Stimulated activated CD4-positive, alpha-beta T cell treated with anti-CD3 and anti-CD28 coated beads, Interleukin-12 subunit alpha, Interleukin-12 subunit beta, amount 100 ng/mL, for 48 hours (primary cell): ENCODE measurements at regions not wholly inside any gene's neighbourhood (a gene's known extent, or its start where the extent isn't known, plus 50 kb on each side); places are given as distances from the start of the nearest gene placed in this dataset.

Source experiments
- DNase-seq, 3 donors: peaks; one replicate each; pipeline ENCODE4 v3.0.0-alpha.2; 2020; ENCODE audit warnings: low read depth in 2 of 3, low spot score in 1 of 3

DNA sequence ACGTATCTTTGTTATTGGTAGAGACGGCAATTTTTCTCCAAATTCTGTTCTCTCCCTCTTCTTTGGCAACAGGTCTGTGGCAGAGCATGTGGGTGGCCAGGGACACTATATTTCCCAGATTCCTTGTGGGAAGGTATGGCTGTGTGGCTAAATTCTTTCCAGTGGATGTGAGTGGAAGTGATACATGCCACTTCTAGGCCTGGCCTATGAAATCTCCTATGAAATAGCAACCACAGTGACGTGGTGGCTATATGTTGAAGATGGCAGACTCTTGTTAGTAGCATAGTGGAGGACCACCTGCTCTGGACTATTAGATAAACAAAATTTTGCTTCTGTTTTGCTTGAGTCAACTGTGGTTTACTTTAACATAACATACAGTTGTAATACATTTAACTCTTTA, 243.3 kb downstream of the IL20RB start:
- no peak for DNase-seq

DNA sequence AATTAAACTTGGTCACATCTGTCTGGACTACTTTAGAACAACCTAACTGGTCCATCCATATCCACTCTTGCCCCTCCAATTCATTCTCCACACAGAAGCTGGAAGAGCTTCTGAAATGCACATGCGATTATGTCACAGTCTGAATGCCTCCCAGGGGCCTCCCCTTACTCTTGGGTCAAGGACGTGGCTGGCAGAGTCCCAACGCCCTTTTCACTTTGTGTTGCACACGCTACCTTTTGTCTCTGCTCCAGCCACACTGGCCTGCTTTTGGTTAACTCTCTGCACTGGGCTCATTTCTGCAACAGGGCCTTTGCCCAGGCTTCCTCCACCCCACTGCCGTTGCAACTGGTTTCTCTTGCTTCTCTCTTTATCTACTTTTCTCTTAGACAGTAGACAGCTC, 245.2 kb downstream of the IL20RB start:
- no peak for DNase-seq

DNA sequence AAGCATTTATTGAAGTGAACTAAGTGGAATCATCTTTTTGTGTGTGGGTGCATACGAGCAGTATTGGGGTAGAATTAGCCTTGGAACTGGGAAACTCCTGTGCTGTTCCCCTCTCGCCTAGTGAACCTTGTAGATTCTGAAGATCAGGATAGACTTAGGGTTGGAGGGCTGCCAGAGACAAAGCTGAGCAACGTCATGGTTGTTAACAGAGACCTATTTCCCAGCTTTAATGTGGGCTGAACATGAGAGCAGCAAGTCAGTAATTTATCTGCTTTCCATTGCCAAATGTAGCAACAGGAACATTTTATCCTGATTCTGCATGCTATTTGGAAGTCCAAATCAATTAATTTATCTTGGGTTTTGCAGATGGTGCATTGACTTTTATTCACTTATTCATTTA, 246.6 kb downstream of the IL20RB start:
- DNase-seq = no peak

DNA sequence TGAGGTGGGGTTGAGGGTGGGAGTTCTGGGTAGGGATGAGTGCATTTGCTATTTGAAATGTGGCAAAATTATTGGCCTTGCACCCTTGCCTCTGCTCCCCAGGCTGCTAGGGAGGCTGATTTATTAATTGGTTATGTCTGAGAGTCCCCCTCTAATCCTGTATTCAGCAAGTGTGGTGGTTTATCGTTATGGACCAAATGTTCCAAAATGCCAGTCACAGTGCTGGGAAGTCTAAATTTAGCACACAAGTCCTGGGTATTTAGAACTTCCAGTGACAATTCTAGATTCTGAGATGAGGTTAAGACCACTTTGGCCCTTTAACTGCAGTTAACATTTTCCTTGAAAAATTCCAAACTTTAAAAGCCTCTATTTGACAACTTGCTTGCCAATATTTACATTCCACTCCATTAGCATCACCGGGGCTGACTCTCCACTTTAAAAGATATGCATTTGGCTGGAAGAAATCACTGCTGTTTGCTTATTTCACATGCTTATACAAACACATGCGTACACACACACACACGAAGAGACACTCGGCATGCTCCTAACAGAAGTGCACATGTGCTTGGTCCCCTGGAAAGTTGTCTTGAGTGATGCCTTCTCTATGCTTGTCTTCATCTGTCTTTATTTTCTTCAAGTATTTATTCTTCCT, 247.7 kb downstream of the IL20RB start:
- DNase-seq = no peak

DNA sequence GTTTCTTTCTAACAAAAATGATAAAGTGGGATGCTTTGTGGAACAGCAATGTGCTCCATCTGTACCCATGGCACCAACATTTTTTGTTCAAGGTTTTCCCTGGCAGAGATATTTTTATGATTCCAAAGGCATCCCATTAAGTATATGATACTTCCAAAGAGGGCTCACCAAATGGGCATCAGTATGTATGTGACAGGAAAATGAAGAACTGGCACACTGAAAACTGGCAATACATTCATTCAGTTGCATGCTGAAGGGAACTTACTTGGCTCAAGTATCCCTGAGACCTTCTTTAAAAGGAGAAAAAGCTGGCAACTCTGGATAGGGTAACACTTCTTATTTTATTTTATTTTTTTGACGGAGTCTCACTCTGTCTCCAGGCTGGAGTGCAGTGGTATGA, 249.8 kb downstream of the IL20RB start:
- no peak for DNase-seq

DNA sequence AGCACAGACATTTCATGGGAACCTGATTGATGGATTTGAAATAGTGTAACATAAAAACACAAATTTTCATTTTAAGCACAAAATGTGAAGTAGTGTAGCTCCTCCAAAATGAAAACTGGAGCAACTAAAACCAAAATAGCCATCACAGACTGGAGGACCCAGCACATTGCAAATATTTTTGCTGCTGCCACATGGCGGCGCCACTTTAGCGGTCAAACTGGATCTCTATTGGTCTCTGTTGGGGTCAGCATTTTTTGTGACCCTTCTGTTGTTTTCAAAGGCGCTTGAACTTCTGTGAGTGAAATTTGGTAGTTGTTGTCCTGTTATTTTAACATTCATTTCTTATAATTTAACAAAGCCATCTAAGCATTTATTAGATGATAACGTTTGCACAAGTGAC, 259.9 kb downstream of the IL20RB start:
- no peak for DNase-seq

DNA sequence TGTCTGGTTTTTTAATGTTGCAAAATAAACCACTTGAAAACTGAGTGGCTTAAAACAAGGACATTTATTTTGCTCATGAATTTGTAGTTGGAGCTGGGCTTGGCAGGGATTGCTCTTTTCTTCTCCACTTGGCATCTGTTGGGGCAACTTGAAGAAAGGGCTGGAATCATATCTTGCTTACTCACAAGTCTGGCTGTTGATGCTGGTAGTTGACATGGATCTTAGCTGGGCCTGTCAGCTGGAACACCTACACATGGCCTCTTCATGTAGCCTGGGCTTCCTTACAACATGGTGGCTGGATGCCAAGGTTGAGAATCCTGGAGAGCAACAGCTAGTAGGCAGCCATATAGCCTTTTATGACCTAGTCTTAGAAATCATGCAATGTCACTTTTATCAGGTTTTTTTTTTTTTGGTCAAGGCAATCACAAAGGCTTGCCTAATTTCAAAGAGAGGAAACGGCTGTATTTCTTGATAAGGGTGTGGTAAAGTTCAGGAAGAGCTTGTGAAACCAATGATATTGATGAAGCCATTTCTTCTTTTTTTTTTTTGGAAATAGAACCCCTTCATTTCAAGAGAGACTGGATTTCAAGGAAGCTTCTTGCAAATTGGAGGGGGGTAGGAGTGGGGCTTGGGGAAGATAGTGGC, 262.1 kb downstream of the IL20RB start:
- no peak for DNase-seq

DNA sequence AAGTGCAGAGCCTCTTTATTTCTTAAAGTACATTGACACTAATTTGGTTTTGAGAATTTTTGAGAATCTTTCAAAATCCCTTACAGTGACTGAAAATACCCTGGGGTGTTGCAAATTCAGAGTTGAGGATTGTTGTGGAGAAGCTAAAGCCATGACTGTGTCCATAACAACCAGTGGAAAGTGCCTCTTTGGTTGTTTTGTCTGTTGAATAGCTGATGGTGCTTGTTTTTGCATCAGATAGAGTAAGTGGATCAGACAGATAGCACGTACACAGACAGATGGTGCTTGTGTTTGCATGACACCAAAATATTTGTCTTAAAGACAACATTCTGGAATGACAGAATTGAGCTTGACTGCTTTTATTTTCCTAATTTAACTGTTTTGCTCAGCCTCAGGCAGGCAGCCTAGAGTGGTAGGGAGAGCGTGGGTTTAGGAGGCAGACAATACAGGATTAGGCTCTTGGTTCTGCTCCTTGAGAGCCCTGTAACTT, 265.0 kb downstream of the IL20RB start:
- DNase-seq = no peak

DNA sequence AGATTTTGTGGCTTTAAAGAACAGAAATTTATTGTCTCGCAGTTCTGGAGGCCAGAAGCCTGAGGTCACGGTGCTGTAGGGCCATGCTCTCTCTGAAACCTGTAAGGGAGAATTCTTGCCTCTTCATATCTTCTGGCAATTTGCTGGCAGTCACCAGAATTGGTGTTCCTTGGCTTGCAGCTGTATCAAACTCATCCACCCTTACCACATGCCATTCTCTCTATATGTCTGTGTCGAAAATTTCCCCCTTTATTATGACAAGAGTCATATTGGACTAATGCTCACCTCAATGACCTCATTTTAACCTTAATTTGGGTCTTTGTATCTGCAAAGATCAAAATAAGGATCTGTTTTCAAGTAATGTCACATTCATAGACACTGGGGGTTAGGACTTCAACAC, 266.7 kb downstream of the IL20RB start:
- no peak for DNase-seq

DNA sequence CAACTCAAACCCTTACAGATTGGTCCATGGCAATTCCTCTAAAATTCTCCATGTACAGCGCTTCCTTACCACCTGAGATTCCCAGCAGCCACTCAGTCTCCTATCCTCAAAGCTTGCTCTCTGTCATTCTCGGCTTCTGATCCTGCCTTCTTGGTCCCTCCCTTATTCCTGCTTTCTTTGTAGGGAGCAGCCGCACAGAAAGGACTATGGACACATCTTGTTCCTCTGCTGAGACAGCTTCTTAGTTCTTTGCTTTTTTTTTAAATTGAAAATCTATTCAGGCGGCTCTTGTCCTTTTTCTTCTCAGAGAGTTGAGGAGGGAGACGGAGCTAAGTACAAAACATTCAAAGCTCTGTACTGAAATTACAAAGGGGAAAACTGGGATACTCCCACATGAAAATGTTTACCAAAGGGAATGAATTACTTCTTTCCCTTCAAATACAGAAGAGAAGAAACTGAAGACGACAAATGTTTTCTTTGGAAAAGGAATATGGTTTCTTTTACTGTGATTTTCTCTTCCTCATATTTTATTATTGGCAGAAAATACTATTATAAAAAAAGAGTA, 285.1 kb downstream of the IL20RB start:
- DNase-seq = no peak

DNA sequence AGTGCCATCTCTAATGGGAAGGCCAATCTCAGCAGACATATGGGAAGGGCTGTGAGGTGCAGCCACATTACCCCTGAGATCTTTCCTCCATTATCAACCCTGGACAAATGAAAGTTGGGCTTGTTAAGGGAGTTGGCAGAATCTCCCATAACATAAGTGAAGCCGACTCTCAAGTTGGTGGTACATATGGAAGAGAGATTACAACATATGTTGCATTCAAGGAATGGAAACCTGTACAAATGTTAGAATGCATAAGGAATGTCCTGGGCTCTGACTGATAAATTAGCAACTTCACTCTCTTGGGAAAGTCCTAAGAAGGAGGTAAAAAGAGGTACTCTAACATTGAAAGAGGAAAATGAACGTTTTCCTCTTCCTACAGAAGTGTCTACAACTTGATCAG, 288.7 kb downstream of the IL20RB start:
- no peak for DNase-seq

DNA sequence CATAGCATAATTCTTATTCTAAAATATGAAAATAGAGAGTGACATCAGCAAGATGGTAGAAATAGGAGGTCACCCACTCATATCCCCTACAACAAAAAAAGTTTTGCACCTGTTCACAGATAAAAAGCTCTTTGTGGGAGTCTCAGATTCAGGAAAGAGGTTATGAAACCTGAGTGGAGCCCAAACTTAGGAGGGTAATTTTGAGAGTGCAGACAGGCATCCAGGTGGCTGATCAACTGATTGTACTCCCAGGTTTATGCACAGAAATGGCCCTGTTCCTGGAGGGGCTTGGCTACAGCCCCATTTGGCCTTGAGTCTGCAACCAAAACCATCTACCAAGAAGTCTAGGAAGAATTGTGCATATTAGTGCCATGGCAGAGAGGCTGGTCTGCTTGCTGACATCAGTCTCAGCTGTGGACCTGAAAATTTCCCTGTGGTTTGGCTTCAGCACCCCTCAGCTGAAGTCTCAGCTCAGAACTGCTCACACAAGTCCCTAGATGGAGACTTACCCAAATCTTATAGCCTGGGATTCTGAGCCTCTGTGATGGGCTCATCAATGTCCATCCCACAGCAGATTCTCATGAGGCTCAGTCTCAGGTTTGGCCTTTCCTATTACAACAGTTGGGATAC, 291.6 kb downstream of the IL20RB start:
- DNase-seq = no peak

DNA sequence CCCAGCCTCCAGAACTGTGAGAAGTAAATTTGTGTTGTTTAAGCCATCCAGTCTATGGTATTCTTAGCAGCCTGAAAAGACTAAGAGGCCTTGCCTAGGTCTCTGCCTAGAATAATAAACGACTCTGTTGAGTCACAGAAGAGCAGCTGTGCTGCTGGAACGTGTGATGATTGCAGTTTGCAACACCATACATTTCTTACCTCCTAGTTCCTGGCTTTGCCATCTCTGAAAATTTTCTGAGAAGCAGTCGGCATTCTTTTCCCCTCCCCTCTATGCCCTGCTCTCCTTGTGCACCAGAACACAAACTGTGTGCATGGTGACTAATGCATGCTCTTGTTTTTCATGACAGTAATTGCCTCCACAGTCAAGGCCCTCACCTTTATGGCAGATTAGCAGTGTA, 301.3 kb downstream of the IL20RB start:
- DNase-seq = no peak

DNA sequence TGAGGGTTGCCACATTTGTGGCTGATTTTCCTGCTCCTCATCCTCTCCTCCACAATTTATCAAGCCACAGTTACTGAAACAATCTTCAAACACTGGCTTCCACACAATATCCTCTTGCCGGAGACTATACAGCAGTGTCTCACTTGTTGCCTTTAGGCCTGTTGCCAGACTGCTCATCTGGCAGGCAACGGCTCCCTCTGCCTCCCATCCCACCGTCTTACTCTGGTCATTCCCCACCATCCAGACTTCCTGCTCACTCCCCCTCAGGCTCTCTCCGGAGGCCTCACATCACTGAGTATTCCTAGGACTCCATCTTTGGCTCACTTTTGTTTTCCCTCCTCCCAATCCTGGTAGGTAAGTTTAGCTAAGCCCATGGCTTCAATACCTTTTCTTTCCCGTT, 301.9 kb downstream of the IL20RB start:
- DNase-seq = no peak

DNA sequence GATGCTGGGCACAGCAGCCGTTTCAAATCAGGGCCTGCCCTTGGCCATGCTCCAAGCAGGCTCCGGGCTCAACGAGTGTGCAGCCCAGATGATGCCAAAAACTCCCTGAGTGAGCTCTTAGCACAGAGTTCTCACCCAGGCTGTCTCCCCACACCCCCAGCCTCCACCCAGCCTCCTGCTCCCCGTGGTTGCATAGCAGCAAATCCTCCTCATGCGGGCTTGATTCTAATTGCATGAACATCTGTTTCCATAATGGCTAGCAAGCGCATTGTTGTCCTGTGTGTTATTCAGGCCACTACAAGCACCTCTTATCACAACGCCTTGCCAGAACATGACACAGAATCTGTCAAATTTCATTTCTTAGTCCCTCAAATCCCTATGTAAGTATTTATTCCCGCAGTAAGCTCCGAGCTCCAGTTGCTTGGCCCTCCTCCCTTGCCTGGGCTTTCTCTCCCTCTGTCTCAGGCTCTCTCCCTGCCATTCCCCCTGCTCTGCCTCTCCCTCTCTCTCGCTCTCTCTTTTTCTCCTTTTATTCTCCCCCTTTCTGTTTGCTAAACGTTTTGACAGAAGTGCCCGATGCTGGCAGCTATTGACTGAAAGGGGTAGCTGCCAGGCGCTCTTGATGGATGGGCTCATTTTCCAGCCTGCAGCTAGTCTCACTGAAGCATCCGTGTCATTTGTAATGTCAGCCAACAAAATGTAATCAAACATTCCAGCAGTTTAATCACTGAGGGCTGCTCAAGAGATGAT, 306.5 kb downstream of the IL20RB start:
- no peak for DNase-seq

DNA sequence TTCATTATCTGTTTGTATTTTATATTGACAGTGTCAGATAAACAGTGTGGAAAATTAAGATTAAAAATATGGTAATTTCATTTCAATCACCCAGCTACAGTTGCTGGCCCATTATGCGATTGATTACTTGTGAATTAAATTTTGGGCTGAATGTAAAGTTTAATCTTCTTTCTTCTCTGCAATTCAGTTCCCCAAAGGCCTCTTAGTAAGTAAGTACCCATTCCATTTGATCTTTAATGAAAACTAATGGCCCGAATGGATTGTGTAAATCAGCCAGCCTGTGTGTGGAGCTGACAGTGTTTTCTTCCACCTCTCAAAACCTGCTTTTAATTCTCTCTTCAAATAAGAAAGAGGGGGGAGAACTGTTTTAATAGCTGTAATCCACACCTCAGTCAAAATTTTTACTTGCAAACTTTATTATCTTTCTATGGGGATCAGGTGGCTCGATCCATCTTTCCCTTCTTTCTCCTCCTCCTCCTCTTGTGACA, 307.1 kb downstream of the IL20RB start:
- no peak for DNase-seq

DNA sequence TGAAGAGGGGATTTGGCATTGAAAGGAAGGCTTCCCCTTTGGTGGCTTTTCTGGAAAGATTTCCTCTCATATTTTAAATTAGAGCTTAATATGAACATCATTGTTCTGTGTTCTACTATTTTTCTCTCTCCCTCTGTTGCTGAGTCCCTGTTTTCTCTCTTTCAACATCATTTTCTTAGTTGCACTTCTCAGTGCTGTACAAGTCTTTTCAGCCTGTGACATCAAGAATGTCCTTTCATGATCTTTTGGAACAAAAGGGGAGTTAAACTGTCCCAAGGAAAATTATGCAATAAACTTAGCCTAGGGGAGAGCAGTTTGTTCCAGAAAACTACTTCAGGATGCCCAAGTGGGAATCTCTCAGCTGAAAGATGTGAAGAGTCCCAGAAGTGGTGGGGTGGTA, 325.1 kb downstream of the IL20RB start:
- DNase-seq = no peak

DNA sequence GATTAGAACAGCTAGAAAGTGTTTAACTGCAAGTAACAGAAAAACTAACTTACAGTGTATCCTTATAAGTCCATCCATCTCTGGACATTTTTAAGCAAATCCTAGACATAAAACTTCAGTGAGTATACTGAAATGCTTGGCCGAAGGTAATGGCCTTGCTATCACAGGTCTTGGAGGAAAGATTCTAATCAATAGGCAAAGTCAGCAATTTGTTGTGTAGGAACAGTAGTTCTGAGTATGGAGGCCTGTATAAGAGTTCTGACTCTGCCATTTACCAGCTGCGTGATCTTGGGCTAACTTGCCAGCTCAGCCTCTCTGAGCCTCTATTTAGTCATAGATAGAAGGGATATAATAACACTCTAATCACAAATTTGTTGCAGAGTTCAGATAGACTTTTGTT, 328.1 kb downstream of the IL20RB start:
- no peak for DNase-seq

DNA sequence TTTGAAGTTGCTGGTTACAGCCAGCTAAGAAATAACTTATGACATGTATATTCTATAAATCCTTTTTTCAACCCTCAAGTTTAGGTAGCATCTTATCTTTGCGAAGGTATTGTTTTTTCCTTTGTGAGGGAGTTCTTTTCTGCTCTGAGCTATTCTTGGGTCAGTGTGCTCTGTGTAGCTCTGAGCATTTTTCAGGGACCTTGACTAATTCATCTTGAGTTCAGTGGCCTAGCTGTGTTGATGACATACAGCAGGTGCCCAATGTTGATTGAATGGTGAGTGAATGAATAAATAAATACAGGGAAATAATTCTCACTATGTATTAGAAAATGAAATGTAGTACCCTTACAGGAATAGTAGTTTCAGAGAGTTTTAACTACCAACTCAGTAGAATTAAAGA, 335.3 kb downstream of the IL20RB start:
- DNase-seq = no peak

DNA sequence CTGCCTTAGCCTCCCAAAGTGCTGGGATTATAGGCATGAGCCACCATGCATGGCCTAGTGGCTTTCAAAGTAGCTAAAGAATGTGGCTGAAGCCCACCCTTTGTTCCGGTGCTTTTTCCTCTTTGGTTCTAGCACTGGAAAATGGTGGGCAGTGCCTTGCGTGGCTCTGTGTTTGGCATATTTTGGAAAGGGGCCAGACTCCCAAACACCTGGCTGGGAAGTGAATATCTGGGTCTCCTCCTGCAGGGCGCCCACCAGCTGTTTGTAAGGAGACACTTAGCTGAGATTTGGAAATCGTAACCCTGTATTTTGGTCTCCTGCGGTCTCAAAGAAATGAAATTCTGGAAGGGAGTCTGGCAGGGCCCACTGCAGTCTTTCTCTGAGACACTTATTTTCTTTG, 336.4 kb downstream of the IL20RB start:
- DNase-seq = no peak

DNA sequence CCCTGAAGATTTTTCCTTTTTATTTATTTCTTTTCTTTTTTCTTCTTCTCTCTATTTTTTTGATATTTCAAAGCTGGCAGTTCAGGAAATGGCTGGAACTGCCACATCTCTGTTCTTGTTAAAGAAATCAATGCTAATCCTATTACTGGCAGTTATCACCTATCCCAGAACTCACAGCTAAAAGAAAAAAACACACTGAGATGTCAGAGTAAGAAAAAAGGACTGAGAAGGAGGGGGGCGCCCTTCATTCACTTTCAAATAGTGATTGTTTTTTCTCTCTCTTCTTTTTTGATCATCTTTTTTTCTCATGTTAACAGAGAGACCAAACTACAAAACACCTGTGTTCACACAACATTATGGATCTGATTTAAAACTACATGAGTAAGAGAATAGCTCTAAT, 337.1 kb downstream of the IL20RB start:
- no peak for DNase-seq
